Esophagus squamous epithelium (tissue), 4 donors: ENCODE measurements at regions not wholly inside any gene's neighbourhood (a gene's known extent, or its start where the extent isn't known, plus 50 kb on each side); places are given as distances from the start of the nearest gene placed in this dataset.

Source experiments
- POLR2A ChIP-seq, 4 donors: fragments of 450-650 bp; IDR thresholded peaks; one replicate each; pipeline ENCODE4 v1.6.1; 2017; ENCODE audit warnings: antibody characterized with exemption in 4 of 4, mild to moderate bottlenecking in 4 of 4, moderate library complexity in 3 of 4
- TF ChIP-seq, protein P1 (sequence below), 6 experiments: fragments of 450-650 bp in 4 of 6; fragments of 200-600 bp in 2 of 6; sonication (generic) in 2 of 6; IDR thresholded peaks; one replicate each; pipeline ENCODE4 v1.5.1; 2016 to 2019; ENCODE audit warnings: antibody characterized with exemption in 6 of 6, mild to moderate bottlenecking in 4 of 6, moderate library complexity in 4 of 6

DNA sequence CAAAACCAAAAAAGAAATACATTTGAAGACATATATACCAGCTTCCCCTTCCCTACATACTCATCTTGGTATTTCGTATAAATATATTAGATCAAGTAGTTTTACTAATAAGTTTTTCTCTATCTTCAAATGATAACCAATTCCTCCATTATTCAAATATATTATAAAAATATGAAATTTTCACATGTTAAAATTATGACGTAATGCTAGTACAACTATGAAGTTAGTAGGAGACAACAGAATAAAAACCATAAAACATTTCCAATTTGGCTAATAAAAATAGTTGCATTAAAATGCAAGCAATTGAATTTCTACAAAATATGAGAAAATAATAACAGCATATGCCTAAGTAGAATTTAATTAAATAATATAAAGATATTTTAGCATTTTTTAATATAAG is 501.8 kb upstream of the SLITRK5 start:
- TF ChIP-seq, protein P1, sequence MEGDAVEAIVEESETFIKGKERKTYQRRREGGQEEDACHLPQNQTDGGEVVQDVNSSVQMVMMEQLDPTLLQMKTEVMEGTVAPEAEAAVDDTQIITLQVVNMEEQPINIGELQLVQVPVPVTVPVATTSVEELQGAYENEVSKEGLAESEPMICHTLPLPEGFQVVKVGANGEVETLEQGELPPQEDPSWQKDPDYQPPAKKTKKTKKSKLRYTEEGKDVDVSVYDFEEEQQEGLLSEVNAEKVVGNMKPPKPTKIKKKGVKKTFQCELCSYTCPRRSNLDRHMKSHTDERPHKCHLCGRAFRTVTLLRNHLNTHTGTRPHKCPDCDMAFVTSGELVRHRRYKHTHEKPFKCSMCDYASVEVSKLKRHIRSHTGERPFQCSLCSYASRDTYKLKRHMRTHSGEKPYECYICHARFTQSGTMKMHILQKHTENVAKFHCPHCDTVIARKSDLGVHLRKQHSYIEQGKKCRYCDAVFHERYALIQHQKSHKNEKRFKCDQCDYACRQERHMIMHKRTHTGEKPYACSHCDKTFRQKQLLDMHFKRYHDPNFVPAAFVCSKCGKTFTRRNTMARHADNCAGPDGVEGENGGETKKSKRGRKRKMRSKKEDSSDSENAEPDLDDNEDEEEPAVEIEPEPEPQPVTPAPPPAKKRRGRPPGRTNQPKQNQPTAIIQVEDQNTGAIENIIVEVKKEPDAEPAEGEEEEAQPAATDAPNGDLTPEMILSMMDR (IDR thresholded peaks at IDR 0.05) = no peak
- no peak for TF ChIP-seq POLR2A (IDR thresholded peaks at IDR 0.05)
